Central memory CD8-positive, alpha-beta T cell (primary cell): ENCODE measurements at regions not wholly inside any gene's neighbourhood (a gene's known extent, or its start where the extent isn't known, plus 50 kb on each side); places are given as distances from the start of the nearest gene placed in this dataset.

Experiments
- ATAC-seq: fragments of 150-1000 bp; cut with Tn5 transposase; replicated peaks from 2 replicates; pipeline ENCODE4 v1.10.0; 2022; ENCODE audit warnings: mild to moderate bottlenecking, moderate FRiP score, moderate number of reproducible peaks; ENCODE audit not compliant: poor library complexity, severe bottlenecking; ENCODE audit errors: extremely low read depth
- DNase-seq, 2 donors: peaks; one replicate each; pipeline ENCODE4 v3.0.0; 2021; ENCODE audit warnings: low spot score in 2 of 2
- H3K27ac Mint-ChIP-seq: one replicate; pipeline ENCODE4 v1.8.0; 2022; ENCODE audit warnings: low read depth, mild to moderate bottlenecking, moderate library complexity, mixed read lengths
- H3K27me3 Mint-ChIP-seq: one replicate; pipeline ENCODE4 v1.8.0; 2022; ENCODE audit warnings: mixed read lengths
- H3K36me3 Mint-ChIP-seq: one replicate; pipeline ENCODE4 v1.8.0; 2022; ENCODE audit warnings: mild to moderate bottlenecking, moderate library complexity, mixed read lengths; ENCODE audit not compliant: insufficient read depth
- H3K4me1 Mint-ChIP-seq: one replicate; pipeline ENCODE4 v1.8.0; 2022; ENCODE audit warnings: mixed read lengths
- H3K4me3 Mint-ChIP-seq: one replicate; pipeline ENCODE4 v1.8.0; 2022; ENCODE audit warnings: mild to moderate bottlenecking, moderate library complexity, mixed read lengths
- H3K9me3 Mint-ChIP-seq: one replicate; pipeline ENCODE4 v1.8.0; 2022; ENCODE audit warnings: mixed read lengths

- no peak for ATAC-seq
- H3K4me1 Mint-ChIP-seq, result no peaks in the 10 kb centered on the region
- peaks cover 11% of the 10 kb centered on the region for H3K27me3 Mint-ChIP-seq
- H3K4me3 Mint-ChIP-seq, result no peak overlapping the region
- no peak overlapping the region for H3K27ac Mint-ChIP-seq
- DNase-seq, result no peak
- no peaks in the 10 kb centered on the region for H3K36me3 Mint-ChIP-seq
- H3K9me3 Mint-ChIP-seq, result no peaks in the 10 kb centered on the region
These were observed 107.7 kb upstream of the C1QTNF9B start for GRCh38 chr13:24004971-24005370.

GRCh38 chr13:24005755-24006281, 108.5 kb upstream of the C1QTNF9B start:
- DNase-seq (no peak), ATAC-seq (no peak)
- peaks cover 11% of the 10 kb centered on the region for H3K27me3 Mint-ChIP-seq
- H3K36me3 Mint-ChIP-seq, result no peaks in the 10 kb centered on the region
- no peak overlapping the region for H3K4me3 Mint-ChIP-seq
- no peaks in the 10 kb centered on the region for H3K4me1 Mint-ChIP-seq
- no peaks in the 10 kb centered on the region for H3K9me3 Mint-ChIP-seq
- no peak overlapping the region for H3K27ac Mint-ChIP-seq

GRCh38 chr13:24006520-24007248, 109.4 kb upstream of the C1QTNF9B start:
- Mint-ChIP-seq H3K4me3 (no peak overlapping the region), H3K27me3 (peaks cover 11% of the 10 kb centered on the region), H3K4me1 (no peaks in the 10 kb centered on the region), H3K27ac (no peak overlapping the region), H3K36me3 (no peaks in the 10 kb centered on the region), H3K9me3 (no peaks in the 10 kb centered on the region)
- ATAC-seq (no peak), DNase-seq (no peak)

- Mint-ChIP-seq H3K9me3 (no peaks in the 10 kb centered on the region), H3K4me3 (no peak overlapping the region), H3K27me3 (peaks cover 11% of the 10 kb centered on the region), H3K27ac (no peak overlapping the region), H3K4me1 (no peaks in the 10 kb centered on the region), H3K36me3 (no peaks in the 10 kb centered on the region)
- no peak for ATAC-seq
- DNase-seq, result no peak
These were observed 110.8 kb upstream of the C1QTNF9B start for GRCh38 chr13:24007979-24008620.

GRCh38 chr13:24008679-24009078, 111.4 kb upstream of the C1QTNF9B start:
- no peak for ATAC-seq
- Mint-ChIP-seq H3K4me1 (no peaks in the 10 kb centered on the region), H3K27ac (no peak overlapping the region), H3K27me3 (peaks cover 7% of the 10 kb centered on the region), H3K9me3 (no peaks in the 10 kb centered on the region), H3K4me3 (no peak overlapping the region), H3K36me3 (no peaks in the 10 kb centered on the region)
- DNase-seq, result no peak

GRCh38 chr13:24011266-24011665, 114.0 kb upstream of the C1QTNF9B start:
- Mint-ChIP-seq H3K36me3 (peaks cover 2% of the 10 kb centered on the region), H3K27me3 (peaks cover 3% of the 10 kb centered on the region), H3K4me3 (no peak overlapping the region), H3K9me3 (no peaks in the 10 kb centered on the region), H3K4me1 (no peaks in the 10 kb centered on the region), H3K27ac (no peak overlapping the region)
- no peak for ATAC-seq
- DNase-seq, result no peak

GRCh38 chr13:24012648-24013047, 115.3 kb upstream of the C1QTNF9B start:
- Mint-ChIP-seq H3K36me3 (peaks cover 2% of the 10 kb centered on the region), H3K27ac (no peak overlapping the region), H3K27me3 (peaks cover 12% of the 10 kb centered on the region), H3K9me3 (no peaks in the 10 kb centered on the region), H3K4me3 (no peak overlapping the region), H3K4me1 (no peaks in the 10 kb centered on the region)
- DNase-seq (no peak), ATAC-seq (no peak)

GRCh38 chr13:24013189-24013588, 115.9 kb upstream of the C1QTNF9B start:
- DNase-seq (no peak), ATAC-seq (no peak)
- no peak overlapping the region for H3K27ac Mint-ChIP-seq
- peaks cover 12% of the 10 kb centered on the region for H3K27me3 Mint-ChIP-seq
- no peak overlapping the region for H3K4me3 Mint-ChIP-seq
- H3K36me3 Mint-ChIP-seq, result peaks cover 2% of the 10 kb centered on the region
- no peaks in the 10 kb centered on the region for H3K4me1 Mint-ChIP-seq
- H3K9me3 Mint-ChIP-seq, result no peaks in the 10 kb centered on the region

- H3K9me3 Mint-ChIP-seq, result no peaks in the 10 kb centered on the region
- ATAC-seq, result no peak
These were observed 118.7 kb upstream of the C1QTNF9B start for GRCh38 chr13:24016046-24016445.

GRCh38 chr13:24022568-24022967, 125.3 kb upstream of the C1QTNF9B start:
- H3K9me3 Mint-ChIP-seq, result no peaks in the 10 kb centered on the region
- DNase-seq (no peak), ATAC-seq (no peak)
- no peaks in the 10 kb centered on the region for H3K4me1 Mint-ChIP-seq
- no peaks in the 10 kb centered on the region for H3K36me3 Mint-ChIP-seq
- H3K4me3 Mint-ChIP-seq, result no peak overlapping the region
- peaks cover 15% of the 10 kb centered on the region for H3K27me3 Mint-ChIP-seq
- H3K27ac Mint-ChIP-seq, result no peak overlapping the region

More at GRCh38 chr13:24016046-24016445, 118.7 kb upstream of the C1QTNF9B start:
- no peaks in the 10 kb centered on the region for H3K4me1 Mint-ChIP-seq
- no peak overlapping the region for H3K4me3 Mint-ChIP-seq
- H3K27me3 Mint-ChIP-seq, result peaks cover 12% of the 10 kb centered on the region
- DNase-seq, result no peak
- peaks cover 2% of the 10 kb centered on the region for H3K36me3 Mint-ChIP-seq
- no peak overlapping the region for H3K27ac Mint-ChIP-seq

- Mint-ChIP-seq H3K27me3 (peaks cover 18% of the 10 kb centered on the region), H3K4me1 (no peaks in the 10 kb centered on the region), H3K36me3 (no peaks in the 10 kb centered on the region), H3K4me3 (no peak overlapping the region), H3K27ac (no peak overlapping the region), H3K9me3 (no peaks in the 10 kb centered on the region)
- ATAC-seq, result no peak
- no peak for DNase-seq
These were observed 125.8 kb upstream of the C1QTNF9B start for GRCh38 chr13:24023073-24023472.

GRCh38 chr13:24027494-24027893, 130.2 kb upstream of the C1QTNF9B start:
- H3K27me3 Mint-ChIP-seq, result peaks cover 49% of the 10 kb centered on the region
- H3K27ac Mint-ChIP-seq, result no peak overlapping the region
- no peak overlapping the region for H3K4me3 Mint-ChIP-seq
- H3K36me3 Mint-ChIP-seq, result no peaks in the 10 kb centered on the region
- H3K4me1 Mint-ChIP-seq, result no peaks in the 10 kb centered on the region
- ATAC-seq (no peak), DNase-seq (no peak)
- H3K9me3 Mint-ChIP-seq, result peaks cover 6% of the 10 kb centered on the region

GRCh38 chr13:24032252-24032651, 128.3 kb upstream of the SPATA13 start:
- H3K9me3 Mint-ChIP-seq, result peaks cover 6% of the 10 kb centered on the region

More at GRCh38 chr13:24032252-24032651, 128.3 kb upstream of the SPATA13 start:
- ATAC-seq (no peak), DNase-seq (no peak)
- Mint-ChIP-seq H3K27ac (no peak overlapping the region), H3K36me3 (no peaks in the 10 kb centered on the region), H3K4me1 (no peaks in the 10 kb centered on the region), H3K27me3 (peaks cover 50% of the 10 kb centered on the region), H3K4me3 (no peak overlapping the region)
